Suprapubic skin (tissue), 3 donors: ENCODE measurements at regions not wholly inside any gene's neighbourhood (a gene's known extent, or its start where the extent isn't known, plus 50 kb on each side); places are given as distances from the start of the nearest gene placed in this dataset.

Experiments
- POLR2A ChIP-seq, 2 donors: fragments of 450-650 bp; IDR thresholded peaks; one replicate each; pipeline ENCODE4 v1.6.1; 2017; ENCODE audit warnings: antibody characterized with exemption in 2 of 2, mild to moderate bottlenecking in 2 of 2, moderate library complexity in 2 of 2
- TF ChIP-seq, protein P1 (sequence below), 2 donors: fragments of 200-600 bp in 1 of 2; fragments of 450-650 bp in 1 of 2; sonication (generic) in 1 of 2; IDR thresholded peaks; one replicate each; pipeline ENCODE4 v1.5.1; 2016 to 2019; ENCODE audit warnings: antibody characterized with exemption in 2 of 2, mild to moderate bottlenecking in 1 of 2, moderate library complexity in 1 of 2

DNA sequence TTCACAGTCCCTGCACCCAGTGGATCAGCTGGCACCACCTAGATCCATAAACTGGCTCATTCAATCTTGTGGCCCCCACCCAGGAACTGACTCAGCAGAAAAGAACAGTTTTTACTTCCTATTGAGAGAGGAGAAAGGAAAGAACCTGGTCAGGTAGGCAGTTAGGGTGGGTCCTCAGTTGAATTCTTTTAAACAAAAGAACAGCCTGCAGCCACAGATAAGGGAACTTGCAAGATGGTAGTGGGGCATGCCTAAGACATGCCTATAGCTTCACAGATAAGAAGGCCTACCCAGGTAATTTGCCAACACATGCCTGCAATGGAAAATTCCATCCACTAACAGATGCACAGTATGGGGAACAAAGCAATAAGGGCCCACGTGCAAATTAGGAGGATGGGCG lies 86.7 kb upstream of the NLGN4Y start:
- TF ChIP-seq, protein P1, sequence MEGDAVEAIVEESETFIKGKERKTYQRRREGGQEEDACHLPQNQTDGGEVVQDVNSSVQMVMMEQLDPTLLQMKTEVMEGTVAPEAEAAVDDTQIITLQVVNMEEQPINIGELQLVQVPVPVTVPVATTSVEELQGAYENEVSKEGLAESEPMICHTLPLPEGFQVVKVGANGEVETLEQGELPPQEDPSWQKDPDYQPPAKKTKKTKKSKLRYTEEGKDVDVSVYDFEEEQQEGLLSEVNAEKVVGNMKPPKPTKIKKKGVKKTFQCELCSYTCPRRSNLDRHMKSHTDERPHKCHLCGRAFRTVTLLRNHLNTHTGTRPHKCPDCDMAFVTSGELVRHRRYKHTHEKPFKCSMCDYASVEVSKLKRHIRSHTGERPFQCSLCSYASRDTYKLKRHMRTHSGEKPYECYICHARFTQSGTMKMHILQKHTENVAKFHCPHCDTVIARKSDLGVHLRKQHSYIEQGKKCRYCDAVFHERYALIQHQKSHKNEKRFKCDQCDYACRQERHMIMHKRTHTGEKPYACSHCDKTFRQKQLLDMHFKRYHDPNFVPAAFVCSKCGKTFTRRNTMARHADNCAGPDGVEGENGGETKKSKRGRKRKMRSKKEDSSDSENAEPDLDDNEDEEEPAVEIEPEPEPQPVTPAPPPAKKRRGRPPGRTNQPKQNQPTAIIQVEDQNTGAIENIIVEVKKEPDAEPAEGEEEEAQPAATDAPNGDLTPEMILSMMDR (IDR thresholded peaks at IDR 0.05) = no peak
- TF ChIP-seq POLR2A (IDR thresholded peaks at IDR 0.05) = no peak
